Ovary (tissue), 7 donors: ENCODE measurements at regions not wholly inside any gene's neighbourhood (a gene's known extent, or its start where the extent isn't known, plus 50 kb on each side); places are given as distances from the start of the nearest gene placed in this dataset.
"Not testable (repeated sequence)": the region's sequence is repeated elsewhere in the genome, so short reads cannot be mapped to it uniquely, and the experiment has no call there.

Source experiments
- DNase-seq, 5 donors: peaks; one replicate each; pipeline ENCODE4 v3.0.0-alpha.2; 2019 to 2020
- H3K27ac ChIP-seq, 2 donors: fragments of 200-600 bp; one replicate each; pipeline versions ENCODE4 v1.5.1 to v1.8.0; 2019 to 2022
- H3K27me3 ChIP-seq: fragments of 200-600 bp; one replicate; pipeline ENCODE4 v1.8.0; 2022
- H3K36me3 ChIP-seq: fragments of 200-600 bp; sonication (generic); one replicate; pipeline ENCODE4 v1.5.1; 2019
- H3K4me1 ChIP-seq: one replicate; pipeline ENCODE4 v1.8.1; 2013; ENCODE audit warnings: mild to moderate bottlenecking, moderate library complexity; ENCODE audit not compliant: insufficient read depth
- H3K4me3 ChIP-seq: fragments of 200-600 bp; sonication (generic); one replicate; pipeline ENCODE4 v1.5.1; 2017
- H3K9me3 ChIP-seq, 2 donors: fragments of 200-600 bp in 1 of 2; sonication (generic) in 1 of 2; one replicate each; pipeline versions ENCODE4 v1.5.1 to v1.8.1; 2013 to 2019; ENCODE audit warnings: mild to moderate bottlenecking in 1 of 2, moderate library complexity in 1 of 2
- CTCF ChIP-seq, 3 donors: fragments of 450-650 bp in 2 of 3; fragments of 200-600 bp in 1 of 3; IDR thresholded peaks; one replicate each; pipeline versions ENCODE4 v1.5.1 to v1.8.0; 2016 to 2022; ENCODE audit warnings: antibody characterized with exemption in 3 of 3, mild to moderate bottlenecking in 1 of 3
- EP300 ChIP-seq: sonication (generic); formaldehyde crosslinking; IDR thresholded peaks from one replicate; pipeline ENCODE4 v1.6.1; 2017; ENCODE audit warnings: antibody characterized with exemption
- POLR2A ChIP-seq: fragments of 450-650 bp; IDR thresholded peaks from one replicate; pipeline ENCODE4 v1.6.1; 2017; ENCODE audit warnings: antibody characterized with exemption, mild to moderate bottlenecking, moderate library complexity
- WGBS, 3 donors: extraction: QIAGEN DNeasy Blood & Tissue Kit in 1 of 3; methylation state at CpG; one replicate each; pipeline versions ENCODE4 v1.1.5 to v1.1.7; 2013 to 2017; 5-methylcytosine and 5-hydroxymethylcytosine counted together
- intact Hi-C, 4 donors: fragments of 100-400 bp; cut with DNase I; formaldehyde crosslinking; loops; one replicate each; pipeline versions ENCODE4 v1.11.0 to v1.15.1; 2022 to 2023
- donor health status: DM: no; HTN: no; CAD: no; lungs with moderate emphysema.
- donor health status: DM: no; HTN: no; CAD: no.
- donor health status: Bipolar disorder and iron deficiency.
- donor health status: DM: no; HTN: no; CAD: no.
- donor health status: DM: yes; HTN: yes; CAD: no.

- TF ChIP-seq EP300 (no peak), CTCF (IDR thresholded peaks at IDR 0.05) (no peak), POLR2A (no peak)
- H3K36me3 ChIP-seq: no peaks in the 10 kb centered on the region
- DNase-seq: no peak
- WGBS, 3 donors: 3 to 14% (median 12%) methylated on average over 4 of the region's 4 CpGs
- intact Hi-C loops: no loop called here
- H3K27ac ChIP-seq: no peak overlapping the region
- no peaks in the 10 kb centered on the region for H3K4me1 ChIP-seq
- no peaks in the 10 kb centered on the region for H3K27me3 ChIP-seq
- no peak overlapping the region for H3K4me3 ChIP-seq
- no peaks in the 10 kb centered on the region for H3K9me3 ChIP-seq
Observed at GRCh38 chr9:119689879-119690278, 320.6 kb upstream of the BRINP1 start.

GRCh38 chr9:119688547-119688946 is 319.3 kb upstream of the BRINP1 start:
- no peak overlapping the region for H3K27ac ChIP-seq
- DNase-seq: no peak
- no peaks in the 10 kb centered on the region for H3K36me3 ChIP-seq
- no peaks in the 10 kb centered on the region for H3K4me1 ChIP-seq
- no peak overlapping the region for H3K4me3 ChIP-seq
- intact Hi-C loops: no loop called here
- H3K27me3 ChIP-seq: no peaks in the 10 kb centered on the region
- no peaks in the 10 kb centered on the region for H3K9me3 ChIP-seq
- TF ChIP-seq EP300 (no peak), CTCF (IDR thresholded peaks at IDR 0.05) (no peak), POLR2A (no peak)
- 61 to 71% (median 66%) methylated on average over 3 of the region's 3 CpGs for WGBS, 3 donors

GRCh38 chr9:119677811-119678505 is 308.7 kb upstream of the BRINP1 start:
- Histone ChIP-seq H3K27ac (no peak overlapping the region), H3K27me3 (no peaks in the 10 kb centered on the region), H3K4me1 (peaks cover 3% of the 10 kb centered on the region), H3K36me3 (no peaks in the 10 kb centered on the region), H3K4me3 (no peak overlapping the region), H3K9me3 (no peaks in the 10 kb centered on the region)
- no peak for TF ChIP-seq POLR2A
- no peak for TF ChIP-seq EP300
- no peak for TF ChIP-seq CTCF (IDR thresholded peaks at IDR 0.05)
- WGBS, 3 donors: 5 to 27% (median 10%) methylated on average over 7 of the region's 7 CpGs
- intact Hi-C loops: no loop called here
- no peak for DNase-seq

- DNase-seq: no peak
Observed at GRCh38 chr9:119675951-119676350, 306.7 kb upstream of the BRINP1 start.

GRCh38 chr9:119672763-119673162 is 303.5 kb upstream of the BRINP1 start:
- H3K27me3 ChIP-seq, H3K27ac ChIP-seq, intact Hi-C loops, H3K9me3 ChIP-seq, H3K4me3 ChIP-seq, H3K4me1 ChIP-seq, H3K36me3 ChIP-seq, DNase-seq: not testable (repeated sequence)
- 54 to 71% (median 63%) methylated on average over 4 of the region's 4 CpGs for WGBS, 3 donors

More at GRCh38 chr9:119675951-119676350, 306.7 kb upstream of the BRINP1 start:
- no peak overlapping the region for H3K27ac ChIP-seq
- peaks cover 3% of the 10 kb centered on the region for H3K4me1 ChIP-seq
- 55 to 74% (median 56%) methylated on average over 3 of the region's 3 CpGs for WGBS, 3 donors
- no peak for TF ChIP-seq EP300
- TF ChIP-seq POLR2A: no peak
- TF ChIP-seq CTCF (IDR thresholded peaks at IDR 0.05): no peak
- no peaks in the 10 kb centered on the region for H3K9me3 ChIP-seq
- H3K36me3 ChIP-seq: no peaks in the 10 kb centered on the region
- intact Hi-C loops: no loop called here
- H3K4me3 ChIP-seq: no peak overlapping the region
- H3K27me3 ChIP-seq: no peaks in the 10 kb centered on the region
